Stomach (tissue), 4 donors: ENCODE measurements at regions not wholly inside any gene's neighbourhood (a gene's known extent, or its start where the extent isn't known, plus 50 kb on each side); places are given as distances from the start of the nearest gene placed in this dataset.

ENCODE experiments used
- EP300 ChIP-seq: sonication (generic); formaldehyde crosslinking; IDR thresholded peaks from one replicate; pipeline ENCODE4 v1.6.1; 2017; ENCODE audit warnings: antibody characterized with exemption
- POLR2A ChIP-seq, 4 donors: fragments of 450-650 bp; IDR thresholded peaks; one replicate each; pipeline ENCODE4 v1.6.1; 2016; ENCODE audit warnings: antibody characterized with exemption in 4 of 4, control low read depth in 2 of 4, mild to moderate bottlenecking in 1 of 4, moderate library complexity in 1 of 4
- POLR2AphosphoS5 ChIP-seq, 3 donors: sonication (generic); formaldehyde crosslinking; IDR thresholded peaks; one replicate each; pipeline ENCODE4 v1.6.1; 2016; ENCODE audit warnings: antibody characterized with exemption in 3 of 3
- TF ChIP-seq, protein P1 (sequence below), 7 experiments: fragments of 450-650 bp in 4 of 7; fragments of 200-600 bp in 3 of 7; sonication (generic) in 3 of 7; IDR thresholded peaks; one replicate each; pipeline ENCODE4 v1.5.1; 2016 to 2019; ENCODE audit warnings: antibody characterized with exemption in 7 of 7, control low read depth in 2 of 7, mild to moderate bottlenecking in 1 of 7

GRCh38 chr15:27628486-27628885 lies 470.6 kb downstream of the OCA2 start:
- TF ChIP-seq, protein P1, sequence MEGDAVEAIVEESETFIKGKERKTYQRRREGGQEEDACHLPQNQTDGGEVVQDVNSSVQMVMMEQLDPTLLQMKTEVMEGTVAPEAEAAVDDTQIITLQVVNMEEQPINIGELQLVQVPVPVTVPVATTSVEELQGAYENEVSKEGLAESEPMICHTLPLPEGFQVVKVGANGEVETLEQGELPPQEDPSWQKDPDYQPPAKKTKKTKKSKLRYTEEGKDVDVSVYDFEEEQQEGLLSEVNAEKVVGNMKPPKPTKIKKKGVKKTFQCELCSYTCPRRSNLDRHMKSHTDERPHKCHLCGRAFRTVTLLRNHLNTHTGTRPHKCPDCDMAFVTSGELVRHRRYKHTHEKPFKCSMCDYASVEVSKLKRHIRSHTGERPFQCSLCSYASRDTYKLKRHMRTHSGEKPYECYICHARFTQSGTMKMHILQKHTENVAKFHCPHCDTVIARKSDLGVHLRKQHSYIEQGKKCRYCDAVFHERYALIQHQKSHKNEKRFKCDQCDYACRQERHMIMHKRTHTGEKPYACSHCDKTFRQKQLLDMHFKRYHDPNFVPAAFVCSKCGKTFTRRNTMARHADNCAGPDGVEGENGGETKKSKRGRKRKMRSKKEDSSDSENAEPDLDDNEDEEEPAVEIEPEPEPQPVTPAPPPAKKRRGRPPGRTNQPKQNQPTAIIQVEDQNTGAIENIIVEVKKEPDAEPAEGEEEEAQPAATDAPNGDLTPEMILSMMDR (IDR thresholded peaks at IDR 0.05) = no peak
- TF ChIP-seq POLR2A (IDR thresholded peaks at IDR 0.05) = no peak
- TF ChIP-seq EP300 = no peak
- TF ChIP-seq POLR2AphosphoS5 (IDR thresholded peaks at IDR 0.05) = no peak
